A673 (cell line): ENCODE measurements at regions not wholly inside any gene's neighbourhood (a gene's known extent, or its start where the extent isn't known, plus 50 kb on each side); places are given as distances from the start of the nearest gene placed in this dataset.

ENCODE experiments used
- BruUV-seq: library from RNA; stranded (reverse); fragments of 400-500 nt; replicated peaks from 2 replicates; lab custom pipeline; 2021; lab: Mats Ljungman, UMichigan
- CTCF ChIA-PET: fragments of 300-600 bp; sonication (Branson Sonifier 250); formaldehyde crosslinking; loops from one replicate; lab custom pipeline; 2022; ENCODE audit warnings: antibody characterized with exemption; lab: Charles Lee
- POLR2A ChIA-PET: fragments of 300-600 bp; sonication (Branson Sonifier 250); formaldehyde crosslinking; loops from one replicate; lab custom pipeline; 2022; ENCODE audit warnings: antibody characterized with exemption; ENCODE audit not compliant: low non-redundant PET; lab: Charles Lee
- DNase-seq: peaks from one replicate; pipeline ENCODE4 v3.0.0-alpha.2; 2015; ENCODE audit warnings: low spot score
- H3K27ac ChIP-seq: fragments of 200-600 bp; sonication (generic); 2 replicates; pipeline ENCODE4 v1.5.1; 2016; ENCODE audit warnings: mixed run types, low read depth, mild to moderate bottlenecking, mixed read lengths, antibody characterized with exemption, low read length; ENCODE audit not compliant: poor library complexity, severe bottlenecking
- H3K27me3 ChIP-seq: fragments of 200-600 bp; sonication (generic); replicated peaks from 2 replicates; pipeline ENCODE4 v1.6.1; 2017; ENCODE audit warnings: mixed run types, low read depth, mild to moderate bottlenecking, mixed read lengths, antibody characterized with exemption, low read length; ENCODE audit not compliant: insufficient read depth, poor library complexity
- H3K36me3 ChIP-seq: fragments of 200-600 bp; sonication (generic); 2 replicates; pipeline ENCODE4 v1.6.1; 2016; ENCODE audit warnings: mixed run types, mild to moderate bottlenecking, mixed read lengths, antibody characterized with exemption, low read length; ENCODE audit not compliant: insufficient read depth, poor library complexity, severe bottlenecking
- H3K4me1 ChIP-seq: fragments of 200-600 bp; sonication (generic); 2 replicates; pipeline ENCODE4 v1.6.1; 2017; ENCODE audit warnings: mixed run types, mild to moderate bottlenecking, mixed read lengths, antibody characterized with exemption, low read length; ENCODE audit not compliant: insufficient read depth, poor library complexity, severe bottlenecking
- H3K4me3 ChIP-seq: fragments of 200-600 bp; sonication (generic); 2 replicates; pipeline ENCODE4 v1.5.1; 2016; ENCODE audit warnings: low read depth, mixed run types, mild to moderate bottlenecking, mixed read lengths, low read length; ENCODE audit not compliant: poor library complexity, severe bottlenecking
- H3K9me3 ChIP-seq: fragments of 200-600 bp; sonication (generic); 2 replicates; pipeline ENCODE4 v1.6.1; 2016; ENCODE audit warnings: mixed run types, low read depth, mild to moderate bottlenecking, mixed read lengths, antibody characterized with exemption, low read length; ENCODE audit not compliant: poor library complexity, severe bottlenecking
- CTCF ChIP-seq: fragments of 300-800, 200-600 bp; sonication (generic); conservative IDR thresholded peaks from 2 replicates; pipeline ENCODE4 v1.5.1; 2017; ENCODE audit warnings: low read depth, mild to moderate bottlenecking, antibody characterized with exemption, low read length, moderate library complexity, mixed read lengths
- EZH2 ChIP-seq: fragments of 200-600 bp; sonication (generic); IDR thresholded peaks from 2 replicates; pipeline ENCODE4 v1.6.1; 2017; ENCODE audit warnings: borderline replicate concordance, low read depth, mild to moderate bottlenecking, mixed read lengths, antibody characterized with exemption, low read length; ENCODE audit not compliant: poor library complexity, severe bottlenecking
- intact Hi-C: fragments of 100-400 bp; cut with micrococcal nuclease; formaldehyde crosslinking; loops from one replicate; pipeline ENCODE4 v1.10.0; 2022; ENCODE audit not compliant: unreplicated experiment

GRCh38 chr6:134397676-134398075 is 79.8 kb upstream of the SGK1 start:
- Histone ChIP-seq H3K27ac (no peak overlapping the region), H3K9me3 (no peaks in the 10 kb centered on the region), H3K4me1 (no peaks in the 10 kb centered on the region), H3K4me3 (no peak overlapping the region), H3K36me3 (no peaks in the 10 kb centered on the region), H3K27me3 (no peaks in the 10 kb centered on the region)
- no TSS peak for BruUV-seq
- DNase-seq, result no peak
- TF ChIP-seq CTCF, result no peak
- TF ChIP-seq EZH2, result no peak
- intact Hi-C loops, result no loop called here
- CTCF ChIA-PET, result no interaction called here
- POLR2A ChIA-PET, result no interaction called here

DNA sequence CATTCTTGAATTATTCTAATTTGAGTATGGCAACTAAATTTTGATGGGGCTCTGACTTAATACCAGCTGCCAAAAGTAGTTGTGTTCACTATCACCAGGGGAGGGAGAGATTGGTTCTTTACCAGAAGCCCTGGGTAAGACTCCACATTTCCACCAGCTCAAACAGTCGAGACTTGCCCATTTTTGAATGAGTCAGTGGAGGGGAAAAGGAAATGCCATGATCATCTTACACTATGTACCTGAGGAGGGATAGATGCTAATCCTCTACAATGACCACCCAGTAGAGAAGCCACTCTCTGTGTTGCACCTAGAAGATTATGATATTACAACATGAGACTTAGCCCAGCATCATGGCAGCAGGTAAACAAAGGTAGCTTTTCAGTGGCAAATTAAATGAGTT is 77.0 kb upstream of the SGK1 start:
- no peak for TF ChIP-seq EZH2
- no peak for TF ChIP-seq CTCF
- no peaks in the 10 kb centered on the region for H3K27me3 ChIP-seq
- no peak for DNase-seq
- no peaks in the 10 kb centered on the region for H3K9me3 ChIP-seq
- intact Hi-C loops, result no loop called here
- H3K4me1 ChIP-seq, result no peaks in the 10 kb centered on the region
- no peaks in the 10 kb centered on the region for H3K36me3 ChIP-seq
- no peak overlapping the region for H3K4me3 ChIP-seq
- no TSS peak for BruUV-seq
- H3K27ac ChIP-seq, result no peak overlapping the region
- ChIA-PET POLR2A (no interaction called here), CTCF (no interaction called here)

DNA sequence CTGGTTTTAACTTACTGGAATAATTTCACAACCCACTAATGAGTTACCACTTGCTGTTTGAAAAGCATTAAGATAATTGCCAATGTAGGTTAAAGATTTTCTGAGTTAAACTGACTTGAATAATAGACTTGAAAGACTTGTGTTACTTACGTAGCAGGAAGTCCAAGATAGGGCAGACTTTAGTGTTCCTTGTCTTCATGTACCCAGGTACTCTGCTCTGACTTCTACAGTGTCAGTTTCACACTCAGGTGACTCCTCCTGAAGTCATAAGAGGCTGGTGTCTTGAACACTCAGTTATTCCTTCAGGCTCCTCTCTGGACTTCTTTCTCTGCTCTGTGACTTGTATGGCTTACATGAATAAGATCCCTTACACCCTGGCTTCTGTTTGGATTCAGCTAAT is 76.3 kb upstream of the SGK1 start:
- intact Hi-C loops, result no loop called here
- TF ChIP-seq EZH2 (no peak), CTCF (no peak)
- Histone ChIP-seq H3K9me3 (no peaks in the 10 kb centered on the region), H3K36me3 (no peaks in the 10 kb centered on the region), H3K27me3 (no peaks in the 10 kb centered on the region), H3K4me3 (no peak overlapping the region), H3K4me1 (no peaks in the 10 kb centered on the region), H3K27ac (no peak overlapping the region)
- ChIA-PET CTCF (interaction anchor here (0.6 kb wide), 1 partner anchor 429 kb away, joined by 3 read pairs; no protein-coding TSS in a partner anchor), POLR2A (no interaction called here)
- DNase-seq, result no peak
- BruUV-seq, result no TSS peak
